HG03097 (cell line): ENCODE measurements at regions not wholly inside any gene's neighbourhood (a gene's known extent, or its start where the extent isn't known, plus 50 kb on each side); places are given as distances from the start of the nearest gene placed in this dataset.

Experiments
- ATAC-seq: cut with Tn5 transposase; IDR thresholded peaks from one replicate; pipeline ENCODE4 v1.9.1; 2021; ENCODE audit not compliant: unreplicated experiment, low FRiP score

DNA sequence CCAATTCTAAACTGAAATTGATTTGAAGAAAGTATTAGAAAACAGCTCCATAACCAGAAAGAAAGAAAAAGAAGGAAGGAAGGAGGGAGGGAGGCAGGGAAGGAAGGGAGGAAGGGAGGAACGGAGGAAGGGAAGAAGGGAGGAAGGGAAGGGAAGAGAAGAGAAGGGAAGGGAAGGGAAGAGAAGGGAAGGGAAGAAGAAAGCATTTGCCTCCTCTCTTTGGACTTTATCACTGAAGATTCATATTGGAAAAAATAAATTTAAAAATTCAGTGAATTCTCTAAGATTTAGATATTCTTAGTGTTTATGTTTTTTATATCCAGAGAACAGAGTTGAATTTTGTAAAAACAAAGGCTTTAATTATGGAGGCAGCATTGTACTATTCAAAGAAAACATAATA lies 68.5 kb upstream of the NXT1 start:
- no peak for ATAC-seq

DNA sequence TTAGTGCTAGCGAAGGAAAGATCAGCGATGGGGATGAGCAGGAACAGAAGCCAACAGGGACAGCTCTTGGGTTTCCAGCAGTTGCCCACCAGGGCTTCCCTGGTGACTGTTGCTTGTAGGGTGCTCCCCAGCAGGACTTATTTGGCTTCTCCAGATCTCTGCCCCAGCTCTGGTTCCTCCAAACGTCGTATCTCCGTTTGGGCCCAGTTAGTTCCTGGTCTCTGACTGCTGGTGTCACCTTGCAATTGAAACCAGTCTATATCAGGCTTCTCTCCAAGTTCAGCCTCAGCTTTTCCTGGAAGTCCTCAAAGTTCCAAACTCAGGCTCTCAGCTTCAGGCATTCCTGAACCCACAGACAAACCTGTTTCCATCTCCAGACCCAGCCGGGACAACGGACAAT lies 70.8 kb upstream of the NXT1 start:
- ATAC-seq, result no peak

GRCh38 chr20:23278172-23278571 lies 72.4 kb upstream of the NXT1 start:
- ATAC-seq, result no peak

GRCh38 chr20:23277316-23277715 lies 73.3 kb upstream of the NXT1 start:
- no peak for ATAC-seq

DNA sequence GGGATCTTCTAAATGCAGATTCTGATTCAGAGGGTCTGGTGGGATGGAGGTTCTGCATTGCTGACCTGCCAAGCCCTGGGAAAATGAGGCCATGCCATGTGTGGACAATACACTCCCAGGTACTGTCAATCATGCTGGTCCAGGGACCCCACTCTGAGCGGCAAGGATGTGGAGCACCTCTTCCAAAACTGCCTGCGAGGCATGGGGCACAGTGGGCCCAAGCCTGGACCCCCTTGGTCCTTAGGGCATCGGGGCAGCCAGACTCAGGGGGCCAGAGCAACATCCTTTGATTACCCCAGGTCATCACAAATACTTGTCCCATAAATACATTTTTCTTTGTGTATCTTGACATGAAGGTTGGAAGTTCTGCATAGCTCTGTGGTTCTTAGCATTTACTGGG lies 76.8 kb upstream of the NXT1 start:
- ATAC-seq, result no peak

DNA sequence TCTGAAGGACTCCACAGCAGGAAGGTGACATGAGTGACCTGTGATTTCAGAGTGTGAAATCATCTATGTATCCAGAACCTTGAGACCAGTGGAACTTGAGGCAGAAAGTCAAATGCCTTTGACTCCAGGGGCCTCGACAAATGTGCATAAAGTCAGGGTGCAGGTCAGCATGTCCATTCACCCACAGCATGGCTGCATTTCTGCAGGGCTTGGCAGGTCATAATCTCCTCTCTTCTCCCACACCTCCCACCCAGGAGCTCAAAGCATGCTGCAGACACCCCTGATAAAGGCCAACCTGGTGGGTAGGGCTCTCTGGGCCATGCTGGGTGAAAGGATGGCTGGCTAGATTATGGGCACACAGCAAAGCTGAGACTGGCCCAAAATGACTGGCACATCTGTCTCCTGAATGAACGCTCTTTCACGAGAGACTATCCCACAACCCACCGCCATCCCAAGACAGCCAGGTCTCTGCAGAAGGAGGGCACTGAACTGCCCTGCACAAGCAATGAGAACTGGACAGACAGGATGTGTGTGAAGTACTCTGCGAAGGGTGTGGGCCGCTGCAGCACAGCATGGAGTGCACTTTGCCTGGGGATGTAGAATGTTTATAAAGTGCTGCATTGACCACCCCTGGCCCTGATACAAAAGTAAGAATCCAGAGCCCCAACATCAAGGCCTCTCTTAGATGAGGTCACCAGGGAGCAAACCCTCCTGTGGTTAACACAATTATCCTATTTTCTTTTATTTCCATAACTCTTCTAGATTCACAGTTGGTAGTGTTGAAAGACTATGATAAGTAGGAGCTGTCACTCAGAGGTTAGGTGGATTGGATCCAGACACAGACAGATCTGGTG lies 78.2 kb upstream of the NXT1 start:
- ATAC-seq, result no peak

DNA sequence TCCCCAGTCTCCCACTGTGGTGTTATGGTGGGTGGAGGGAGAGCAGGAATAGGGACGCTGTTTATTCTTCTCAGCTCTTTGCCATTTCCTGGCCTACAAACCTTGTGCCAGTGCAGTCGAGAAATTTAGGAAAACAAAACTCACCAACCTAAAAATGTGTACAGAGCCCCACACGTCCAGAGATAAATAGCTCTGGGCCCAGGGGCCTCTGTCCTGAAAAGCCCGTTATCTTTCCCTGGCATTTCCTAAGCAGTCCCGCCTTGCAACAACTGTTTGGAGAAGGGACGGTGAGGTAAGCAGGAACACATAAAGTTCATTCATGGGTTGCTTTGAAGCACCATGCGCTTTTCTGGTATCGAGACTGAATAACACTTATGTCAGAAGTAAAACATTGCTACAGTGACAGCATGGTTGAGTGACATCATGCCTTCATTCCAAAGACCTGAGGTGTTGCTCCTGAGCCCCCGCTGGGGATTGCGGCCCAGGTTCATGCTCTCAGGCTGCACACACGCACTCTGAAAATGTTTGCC lies 80.1 kb upstream of the NXT1 start:
- no peak for ATAC-seq

- no peak for ATAC-seq
Measured at GRCh38 chr20:23269954-23270353, 80.6 kb upstream of the NXT1 start.

- ATAC-seq, result no peak
Measured at GRCh38 chr20:23268792-23269354, 81.7 kb upstream of the NXT1 start.

DNA sequence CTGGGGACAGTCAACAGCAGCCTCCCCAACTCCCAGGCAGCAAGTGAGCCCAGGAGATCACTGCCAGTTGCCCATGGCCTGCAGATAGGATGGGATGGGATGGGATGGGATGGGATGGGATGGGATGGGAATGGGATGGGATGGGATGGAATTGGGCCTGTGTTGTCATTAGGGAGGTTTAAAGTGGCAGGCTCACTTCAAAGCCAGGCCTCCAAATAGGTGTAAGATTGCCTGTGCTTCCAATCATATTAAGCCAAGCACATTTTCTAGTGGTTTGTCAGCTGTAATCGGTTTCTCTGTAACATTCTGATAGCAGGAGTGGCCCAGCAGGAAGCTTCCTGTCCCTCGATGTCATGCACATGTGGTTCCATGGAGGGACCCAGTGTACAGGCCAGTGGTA lies 82.7 kb upstream of the NXT1 start:
- ATAC-seq, result no peak

- ATAC-seq, result no peak
Measured at GRCh38 chr20:23266530-23267398, 83.8 kb upstream of the NXT1 start.

DNA sequence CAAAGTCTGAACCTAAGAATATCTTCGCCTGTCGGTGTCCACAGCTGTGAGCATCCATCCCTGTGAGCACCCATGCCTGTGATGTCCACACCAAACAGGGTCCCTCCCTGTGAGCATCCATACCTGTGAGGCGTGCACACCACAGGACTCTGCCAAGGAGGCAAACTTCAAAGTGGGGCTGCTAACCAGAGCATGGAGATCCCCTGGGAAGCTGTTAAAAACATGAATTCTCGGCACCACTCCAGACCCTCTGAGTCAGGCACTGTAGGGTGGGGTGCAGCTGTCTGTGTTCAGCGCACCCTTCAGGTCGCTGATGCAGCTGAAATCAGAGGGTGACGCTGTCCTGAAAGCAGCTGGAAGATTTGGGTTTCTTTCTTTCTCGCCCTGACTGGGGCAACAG lies 85.4 kb upstream of the NXT1 start:
- no peak for ATAC-seq

DNA sequence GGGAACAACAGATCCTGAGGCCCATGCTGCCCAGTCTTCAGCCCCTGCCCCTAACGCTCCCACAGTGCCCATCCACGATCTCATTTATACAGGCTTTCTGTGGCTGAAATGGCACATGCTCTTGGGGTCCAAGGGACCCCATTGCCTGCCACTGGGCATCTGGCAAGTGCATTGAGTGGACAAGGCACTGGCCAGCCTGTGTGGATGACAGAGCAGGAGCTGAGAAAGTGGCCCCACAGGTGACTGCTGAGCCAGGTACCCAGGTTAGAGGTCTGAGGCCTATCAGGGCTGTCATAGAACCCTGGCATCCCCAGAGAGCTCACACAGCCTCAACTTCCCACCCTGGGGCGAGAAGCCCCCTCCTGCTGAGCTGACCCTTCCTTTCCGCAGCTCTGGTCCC lies 86.0 kb upstream of the NXT1 start:
- no peak for ATAC-seq

GRCh38 chr20:23260181-23260840 lies 90.3 kb upstream of the NXT1 start:
- no peak for ATAC-seq

- no peak for ATAC-seq
Measured at GRCh38 chr20:23258747-23259121, 91.9 kb upstream of the NXT1 start.

DNA sequence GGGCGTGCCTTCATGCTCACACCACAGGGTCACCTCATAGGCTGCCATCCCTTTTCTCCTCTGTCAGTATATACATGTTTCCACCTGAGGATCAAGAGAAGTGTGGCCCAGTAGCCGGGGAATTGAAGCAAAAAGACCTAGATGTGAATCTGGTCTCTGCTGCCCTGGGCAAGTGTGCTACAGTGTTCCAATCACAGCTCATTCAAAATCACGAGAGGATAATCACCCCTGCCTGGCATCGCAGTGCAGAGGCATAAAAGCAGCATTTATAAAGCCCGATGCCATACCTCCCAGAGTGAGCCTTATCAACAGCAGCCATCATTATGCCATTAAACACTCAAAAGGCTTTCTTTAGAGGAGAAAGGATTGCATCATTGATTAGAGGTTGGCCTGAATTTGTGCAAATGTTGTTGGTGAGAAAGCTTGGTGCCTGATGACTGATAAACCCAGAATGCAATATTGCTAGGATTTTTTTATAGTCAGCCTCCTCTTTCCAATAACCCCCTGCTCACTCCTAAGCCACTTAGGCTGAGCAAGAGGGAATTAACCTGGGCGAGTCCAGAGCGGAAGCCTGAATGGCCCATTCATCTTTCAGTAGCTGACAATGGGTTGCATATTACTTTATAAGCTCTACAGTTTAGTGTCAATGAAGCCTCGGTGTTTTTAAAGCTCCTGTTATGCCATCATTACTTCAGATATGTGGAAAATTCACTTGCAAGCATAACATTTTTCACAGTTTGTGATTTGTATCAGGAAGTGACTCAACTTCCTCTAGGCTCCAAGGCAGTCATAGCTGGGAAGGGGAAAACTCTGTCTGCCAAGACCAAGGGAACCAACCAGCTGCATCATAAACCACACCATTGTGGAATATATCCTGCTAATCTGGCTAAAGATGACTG lies 92.5 kb upstream of the NXT1 start:
- ATAC-seq, result no peak

DNA sequence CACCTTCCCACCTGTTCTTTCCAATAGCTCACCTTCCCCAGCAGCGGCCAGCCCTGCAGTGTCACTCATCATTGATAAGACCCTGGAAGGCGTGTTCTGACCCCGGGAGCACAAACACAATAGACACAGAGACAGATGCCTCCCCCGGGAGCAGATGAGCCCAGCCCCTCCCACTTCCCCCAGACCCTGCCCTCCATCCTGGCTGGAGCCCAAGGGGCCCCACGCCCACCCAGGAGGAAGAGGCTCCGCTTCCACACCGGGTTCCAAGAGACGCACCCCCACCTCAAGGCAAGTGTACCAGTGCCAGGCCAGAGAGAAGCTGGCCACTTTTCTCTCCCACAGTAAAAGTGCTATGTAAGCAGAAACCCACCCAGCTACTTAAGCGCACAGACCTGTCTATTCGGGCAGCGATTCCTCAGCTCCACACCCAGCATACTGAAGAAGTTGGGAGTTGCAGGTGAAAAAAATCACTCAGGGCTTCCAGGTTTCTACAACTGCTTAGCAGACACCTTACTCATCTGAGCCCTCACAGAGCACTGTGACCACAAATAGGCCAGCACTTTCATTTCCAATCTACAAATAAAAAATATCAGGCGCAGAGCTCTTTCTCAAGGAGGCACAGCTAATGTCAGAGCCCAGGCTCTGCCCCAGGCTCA lies 93.4 kb upstream of the NXT1 start:
- ATAC-seq, result no peak

DNA sequence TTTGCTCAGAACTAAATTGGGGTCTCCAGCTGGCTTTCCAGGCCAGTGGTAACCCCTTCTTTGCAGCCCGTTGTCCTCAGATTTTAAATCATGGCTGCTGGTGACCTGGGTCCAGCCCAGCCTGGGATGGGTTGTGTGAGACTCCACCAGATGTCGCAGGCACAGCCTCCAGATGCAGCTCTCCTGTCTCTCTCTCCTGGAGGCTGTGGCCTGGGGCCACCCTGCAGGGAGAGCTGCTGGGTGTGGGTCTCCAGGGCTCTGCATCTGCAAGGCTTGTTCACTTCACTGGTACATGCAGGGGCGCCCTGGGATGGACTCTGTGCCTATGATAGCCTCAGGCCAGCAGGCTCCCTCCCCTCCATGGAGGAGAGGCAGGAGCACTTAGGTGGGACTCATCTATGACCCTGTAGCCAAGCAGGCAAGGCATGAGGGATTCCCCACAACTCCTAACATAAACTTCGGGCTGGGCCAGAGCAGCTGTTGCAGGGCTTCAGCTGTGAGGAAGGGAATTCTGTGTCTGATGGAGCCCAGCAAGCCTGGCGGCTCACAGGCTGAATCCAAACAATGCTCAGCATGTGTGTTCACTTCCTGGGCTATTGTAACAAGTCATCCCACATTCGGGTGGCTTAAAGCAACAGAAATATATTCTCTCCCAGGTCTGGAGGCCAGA lies 94.7 kb upstream of the NXT1 start:
- no peak for ATAC-seq

DNA sequence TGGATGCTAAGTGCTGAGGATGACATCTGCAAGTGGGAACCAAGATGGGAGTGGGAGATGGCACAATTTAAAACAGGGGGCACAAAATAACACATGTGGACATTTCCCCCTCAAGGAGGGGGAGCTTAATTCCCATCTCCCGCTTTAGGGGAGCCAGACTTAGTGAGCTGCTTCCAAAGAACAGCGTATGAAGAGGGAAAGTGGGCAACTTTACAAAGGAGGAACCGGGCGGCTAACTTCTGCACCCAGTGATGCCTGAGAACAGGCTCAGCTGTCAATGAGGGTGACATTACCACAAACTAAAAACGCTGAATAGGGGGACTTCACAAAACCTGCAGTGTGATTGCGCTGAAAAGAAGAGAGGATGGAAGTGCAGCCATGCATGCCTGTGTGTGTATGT lies 95.5 kb upstream of the NXT1 start:
- ATAC-seq, result no peak
